NCI-H82 treated with DMSO at 0.1 percent for 48 hours (cell line): ENCODE measurements at regions not wholly inside any gene's neighbourhood (a gene's known extent, or its start where the extent isn't known, plus 50 kb on each side); places are given as distances from the start of the nearest gene placed in this dataset.

Source experiments
- DNase-seq: peaks from one replicate; lab custom pipeline; 2025; ENCODE audit not compliant: unreplicated experiment; lab: John Stamatoyannopoulos, UW

DNA sequence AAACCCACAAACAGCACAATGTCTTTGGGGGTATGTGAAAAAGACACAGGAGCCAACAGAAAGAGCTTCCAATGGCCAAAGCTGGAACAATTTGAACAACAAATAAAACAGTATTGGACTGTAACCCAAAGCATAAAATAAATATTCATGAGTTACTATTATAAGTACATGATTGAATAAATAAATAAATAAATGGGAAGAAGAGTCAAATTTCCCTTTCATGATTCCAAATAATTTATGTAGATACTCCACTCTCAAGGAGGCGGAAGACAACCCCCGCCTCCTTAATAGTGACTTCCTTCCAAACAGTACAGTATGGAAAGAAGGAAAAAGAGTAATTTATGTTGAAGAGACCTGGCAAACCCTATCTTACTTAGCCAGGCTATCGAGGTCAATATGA, 124.4 kb upstream of the P2RY1 start:
- no peak for DNase-seq

DNA sequence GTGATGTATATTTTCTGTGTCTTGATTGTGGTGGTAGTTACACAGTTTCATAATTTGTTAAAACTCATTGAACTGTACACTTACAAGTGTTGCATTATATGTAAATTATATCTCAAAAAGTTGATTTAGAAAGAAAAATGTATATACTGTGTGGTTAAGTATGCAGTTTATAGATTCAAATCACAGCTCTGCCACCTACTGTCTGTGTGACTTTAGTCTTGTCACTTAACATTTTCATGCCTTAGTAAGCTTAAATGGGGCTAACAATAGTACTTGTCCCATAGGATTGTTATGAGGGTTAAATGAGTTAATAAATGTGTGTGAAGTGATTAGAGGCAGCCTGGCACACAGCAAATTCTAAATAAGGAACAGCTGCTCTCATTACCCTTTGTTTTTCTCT, 120.9 kb upstream of the P2RY1 start:
- DNase-seq = no peak

DNA sequence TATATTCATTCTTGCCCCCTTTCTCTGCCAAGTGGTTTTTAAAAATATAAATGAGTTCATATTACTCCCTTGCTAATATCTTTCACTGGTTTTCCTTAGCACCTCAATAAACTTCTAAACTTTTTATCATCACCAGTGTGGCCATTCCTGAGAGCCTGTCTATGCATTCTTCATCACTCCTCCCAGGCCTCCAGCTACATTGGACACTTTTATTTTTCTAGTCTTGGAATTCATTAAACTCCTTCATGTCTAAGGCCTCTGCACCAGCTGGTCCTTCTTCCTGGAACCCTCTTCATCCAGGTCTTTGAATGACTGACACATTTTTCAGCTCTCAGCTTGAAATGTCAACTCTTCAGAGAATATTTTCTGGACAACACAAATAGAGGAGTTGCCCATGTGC, 120.4 kb upstream of the P2RY1 start:
- no peak for DNase-seq

DNA sequence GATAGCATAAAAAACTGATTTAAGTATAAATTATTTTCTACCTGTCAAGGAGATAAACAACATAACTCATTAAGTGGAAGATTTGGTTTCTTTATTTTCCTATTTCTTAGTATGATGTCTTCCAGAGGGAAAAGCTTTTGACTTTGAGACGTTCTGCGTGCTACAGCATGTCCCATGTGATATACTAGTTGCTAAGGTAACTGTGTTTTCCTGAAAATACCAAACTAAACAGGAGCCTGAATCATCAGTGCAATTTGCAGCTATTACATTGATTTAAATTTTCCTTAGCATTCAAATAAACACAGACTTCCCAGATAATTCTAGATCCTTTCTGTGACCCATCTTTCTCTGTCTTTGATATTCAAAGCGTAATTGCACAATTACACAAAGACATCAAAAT, 117.7 kb upstream of the P2RY1 start:
- DNase-seq = no peak

DNA sequence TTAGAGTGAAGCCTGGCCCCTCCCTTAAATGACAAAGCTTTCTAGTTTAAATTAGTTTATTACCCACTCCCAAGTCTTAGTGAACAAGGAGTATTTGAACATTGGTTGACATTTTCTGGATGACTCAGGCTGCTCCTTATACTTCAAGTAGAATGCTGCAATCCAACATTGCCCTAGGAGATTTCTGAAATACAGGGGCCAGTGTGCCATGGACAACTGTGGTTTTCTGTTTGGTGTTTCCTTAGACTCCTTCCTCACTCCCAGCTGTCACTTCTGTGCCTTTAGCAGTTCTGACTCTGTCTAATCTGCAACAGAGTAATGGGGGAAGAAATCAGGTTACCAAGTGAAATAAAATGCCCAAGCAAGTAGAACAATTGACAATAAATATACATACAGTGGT, 116.1 kb upstream of the P2RY1 start:
- no peak for DNase-seq

DNA sequence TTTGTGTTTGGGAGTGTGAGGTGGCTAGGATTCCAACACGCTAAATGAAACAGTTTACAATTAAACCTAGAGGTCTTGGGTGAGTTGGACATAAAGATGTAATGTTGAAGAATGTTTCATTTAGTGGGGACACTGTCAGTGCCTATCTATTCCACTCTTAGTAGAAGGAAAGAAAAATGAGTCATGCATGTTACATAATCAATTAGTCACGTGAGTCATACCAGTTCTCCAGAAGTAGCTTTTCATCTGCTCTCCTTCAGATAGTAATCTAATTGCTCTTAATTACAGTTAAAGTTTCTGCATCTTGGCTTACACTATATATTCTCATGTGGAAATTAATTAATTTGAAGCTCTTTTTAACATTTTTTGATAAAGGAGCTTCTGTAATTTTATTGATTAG, 115.7 kb upstream of the P2RY1 start:
- DNase-seq = no peak

DNA sequence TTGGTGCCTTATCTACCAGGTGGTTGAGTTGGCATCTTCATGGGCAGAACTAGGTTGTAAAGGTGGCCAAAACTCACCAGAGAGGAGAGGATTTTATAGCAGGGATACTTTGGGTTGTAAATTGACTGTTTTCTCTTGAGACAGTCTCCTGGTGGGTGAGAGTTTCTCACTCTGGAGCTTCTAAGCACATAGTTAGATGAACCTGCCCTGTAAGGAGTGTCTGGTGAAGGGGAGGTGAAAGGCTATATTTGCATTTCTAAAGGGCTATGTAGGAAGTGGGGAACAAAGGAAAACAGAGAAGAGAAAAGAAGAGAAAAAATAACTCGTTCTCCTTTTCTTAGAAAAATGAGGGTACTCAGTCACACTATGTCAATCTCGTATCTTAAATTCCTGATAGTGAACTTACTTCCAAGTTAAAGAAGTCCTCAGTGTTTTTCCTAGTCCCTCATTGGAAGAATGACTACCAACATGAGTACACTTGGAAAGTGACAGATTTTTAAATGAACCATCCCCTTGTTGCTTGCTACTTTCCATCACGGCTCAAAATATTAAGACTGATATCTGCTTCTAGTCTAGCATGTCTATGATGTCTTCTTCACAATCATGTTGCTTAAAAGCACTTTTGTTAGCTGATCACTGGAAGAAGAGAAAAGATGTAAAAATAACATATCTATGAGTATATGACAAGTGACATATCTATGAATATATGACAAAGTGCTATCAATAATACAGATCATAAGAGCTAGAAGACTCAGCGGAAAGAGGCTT, 113.8 kb upstream of the P2RY1 start:
- no peak for DNase-seq

DNA sequence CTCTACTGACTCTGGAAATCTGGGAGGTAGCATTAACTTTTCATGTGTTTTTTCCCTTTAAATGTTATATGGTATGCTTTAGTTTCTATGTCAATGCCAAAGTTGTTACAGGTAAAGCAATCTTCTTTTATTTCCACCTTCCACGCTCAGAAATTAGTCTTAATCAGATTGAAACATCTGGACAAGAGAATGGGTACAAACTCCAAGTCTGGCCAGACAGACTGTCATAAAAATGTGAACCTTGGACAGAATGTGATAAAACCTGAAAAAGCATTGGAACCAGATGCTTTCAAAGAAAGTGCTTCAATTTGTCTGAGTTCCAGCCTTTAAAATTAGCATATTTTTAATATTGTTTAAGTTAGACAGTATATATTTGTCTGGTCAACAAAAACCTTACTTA, 110.7 kb upstream of the P2RY1 start:
- DNase-seq = no peak

DNA sequence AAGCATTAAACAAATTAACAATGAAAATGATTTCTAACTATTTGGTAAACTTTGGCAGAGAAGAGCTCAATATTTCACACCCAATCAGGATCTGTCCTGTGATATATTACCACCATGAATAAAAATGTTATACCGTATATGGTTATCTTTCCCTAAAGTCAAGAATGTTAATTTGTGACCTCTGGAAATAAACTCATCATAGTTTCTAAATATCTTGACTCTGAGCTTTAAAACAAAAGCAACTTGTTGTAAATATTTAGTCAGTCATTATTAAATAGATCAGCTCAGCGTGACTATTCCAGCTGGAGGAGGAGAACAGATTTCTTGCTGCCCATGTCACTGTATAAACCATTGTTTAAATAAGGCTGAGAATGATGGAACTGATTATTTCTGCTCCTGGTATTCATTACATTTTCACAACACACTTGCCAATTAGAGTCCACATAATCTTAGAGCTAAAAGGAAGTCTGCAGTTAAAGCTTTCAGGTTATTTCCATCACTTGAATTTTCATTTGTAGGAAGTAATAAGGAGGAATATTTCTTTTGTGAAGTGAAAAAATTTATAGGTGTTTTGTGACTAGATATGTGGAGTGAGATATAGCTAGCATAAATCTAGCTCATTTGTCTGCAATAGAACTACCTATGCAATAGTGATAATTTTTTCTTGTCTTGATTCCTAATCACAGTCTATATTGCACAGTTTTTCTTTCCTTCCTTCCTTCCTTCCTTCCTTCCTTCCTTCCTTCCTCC, 106.5 kb upstream of the P2RY1 start:
- no peak for DNase-seq

DNA sequence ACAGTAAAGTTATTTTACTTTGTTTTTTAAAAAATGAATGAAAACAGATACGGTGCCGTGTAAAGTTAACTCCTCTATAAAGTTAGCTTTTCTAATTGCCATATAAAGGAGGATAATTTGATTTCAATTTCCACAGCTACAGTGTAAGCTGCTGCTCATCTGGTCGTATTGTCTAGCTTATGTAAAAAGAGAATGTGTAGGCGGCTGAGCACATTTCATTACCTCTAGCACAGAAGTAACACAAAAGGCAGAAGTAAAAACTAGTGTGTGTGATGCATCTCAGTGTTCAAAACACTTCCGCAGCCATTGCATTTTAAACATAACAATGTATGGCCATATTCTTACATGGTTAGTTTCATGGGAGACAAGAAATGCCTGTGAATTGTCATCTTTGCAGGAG, 105.0 kb upstream of the P2RY1 start:
- DNase-seq = no peak

DNA sequence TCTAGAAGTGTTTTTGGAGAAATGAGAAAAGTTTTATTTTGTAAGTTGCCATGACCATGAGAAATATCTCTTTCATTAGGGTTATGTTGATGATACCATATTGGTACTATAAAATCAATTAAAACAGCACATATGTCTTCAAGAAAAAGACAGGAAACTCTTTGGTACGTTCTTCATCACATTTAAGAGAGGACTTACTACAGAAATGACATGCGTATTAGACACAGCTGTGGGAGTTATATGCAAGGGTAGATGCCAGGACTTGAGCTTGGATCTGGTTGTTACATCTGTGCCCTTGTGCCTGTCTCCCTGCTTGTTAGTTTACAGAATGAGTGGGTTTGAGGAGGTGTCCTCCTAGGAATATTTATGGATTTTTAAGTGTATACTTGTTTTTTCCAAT, 103.4 kb upstream of the P2RY1 start:
- DNase-seq = no peak

DNA sequence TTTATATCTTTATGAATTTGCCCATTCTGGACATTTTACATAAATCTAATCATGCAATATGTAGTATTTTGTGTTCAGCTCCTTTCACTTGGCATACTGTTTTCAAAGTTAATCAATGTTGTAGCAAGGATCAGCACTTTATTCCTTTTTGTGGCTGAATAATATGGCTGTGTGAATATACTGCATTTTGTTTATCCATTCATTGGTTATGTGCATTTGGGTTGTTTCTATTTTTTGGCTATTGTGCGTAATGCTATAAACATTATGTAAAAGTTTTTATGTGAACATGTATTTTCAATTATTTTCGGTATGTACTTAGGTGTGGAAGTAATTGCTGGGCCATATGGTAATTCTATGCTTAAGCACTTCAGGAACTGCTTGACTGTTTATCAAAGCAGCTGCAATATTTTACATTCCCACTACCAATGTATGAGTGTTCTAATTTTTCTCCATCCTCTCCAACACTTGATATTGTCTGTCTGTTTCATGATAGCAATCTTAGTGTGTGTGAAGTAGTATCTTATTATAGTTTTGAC, 101.3 kb upstream of the P2RY1 start:
- DNase-seq = no peak

DNA sequence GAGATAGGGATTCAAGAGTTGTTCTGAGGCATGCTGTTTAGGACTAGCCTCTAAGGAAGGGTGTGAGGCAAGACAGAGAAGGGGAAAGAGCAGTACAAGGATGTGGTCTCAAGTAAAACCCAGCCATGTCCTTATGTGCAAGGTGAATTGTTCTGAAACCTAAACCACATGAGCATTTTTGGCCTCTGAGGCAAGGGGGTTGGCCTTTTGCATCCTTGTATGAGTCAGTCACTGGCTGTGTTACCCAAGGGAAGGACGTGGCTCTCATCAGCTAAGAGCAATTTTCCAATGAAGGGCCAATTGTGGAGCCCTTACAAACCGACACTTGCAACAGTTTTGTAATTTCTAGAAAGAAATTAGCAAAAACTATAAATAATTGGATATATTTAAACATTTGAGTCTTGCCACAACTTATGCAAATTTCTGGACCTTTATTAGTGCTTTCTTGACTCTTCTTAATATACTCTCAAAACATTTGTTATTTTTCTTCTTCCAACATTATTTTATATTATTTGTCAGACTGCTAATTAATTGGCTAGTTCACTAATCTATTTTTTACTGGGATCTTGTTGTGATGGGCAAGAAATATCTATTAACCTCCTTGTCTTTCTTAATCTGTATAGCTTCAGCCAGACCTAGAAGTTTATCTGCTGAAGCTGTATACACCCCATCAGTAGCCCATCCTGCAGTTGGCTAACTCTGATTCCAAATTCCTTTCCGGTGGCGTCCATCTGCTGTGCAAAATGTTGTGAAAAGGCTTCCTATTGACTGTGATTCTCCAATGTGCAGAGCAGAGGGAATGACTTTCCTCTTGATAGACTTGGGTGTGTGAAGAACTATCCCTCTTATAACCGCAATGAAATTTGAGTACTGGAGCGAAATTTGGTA, 97.7 kb upstream of the P2RY1 start:
- no peak for DNase-seq

DNA sequence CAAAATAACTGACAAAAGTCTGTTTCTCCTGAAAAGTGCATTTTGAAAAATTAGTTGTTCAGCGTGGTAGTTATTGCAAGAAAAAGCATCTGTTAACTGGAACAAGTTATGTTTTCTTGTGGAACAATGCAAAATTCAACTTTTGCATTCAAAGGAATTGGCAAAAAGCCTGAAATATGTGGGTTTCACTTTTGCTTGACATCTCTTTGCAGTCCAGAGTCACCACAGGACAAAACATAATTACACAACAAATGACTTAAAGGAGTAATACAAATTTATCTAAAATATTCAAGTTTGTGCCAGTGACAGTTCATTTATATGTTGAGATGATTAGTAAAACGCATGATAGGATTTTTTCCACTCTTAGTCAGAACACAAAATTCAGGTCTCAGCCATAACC, 96.3 kb upstream of the P2RY1 start:
- DNase-seq = no peak

DNA sequence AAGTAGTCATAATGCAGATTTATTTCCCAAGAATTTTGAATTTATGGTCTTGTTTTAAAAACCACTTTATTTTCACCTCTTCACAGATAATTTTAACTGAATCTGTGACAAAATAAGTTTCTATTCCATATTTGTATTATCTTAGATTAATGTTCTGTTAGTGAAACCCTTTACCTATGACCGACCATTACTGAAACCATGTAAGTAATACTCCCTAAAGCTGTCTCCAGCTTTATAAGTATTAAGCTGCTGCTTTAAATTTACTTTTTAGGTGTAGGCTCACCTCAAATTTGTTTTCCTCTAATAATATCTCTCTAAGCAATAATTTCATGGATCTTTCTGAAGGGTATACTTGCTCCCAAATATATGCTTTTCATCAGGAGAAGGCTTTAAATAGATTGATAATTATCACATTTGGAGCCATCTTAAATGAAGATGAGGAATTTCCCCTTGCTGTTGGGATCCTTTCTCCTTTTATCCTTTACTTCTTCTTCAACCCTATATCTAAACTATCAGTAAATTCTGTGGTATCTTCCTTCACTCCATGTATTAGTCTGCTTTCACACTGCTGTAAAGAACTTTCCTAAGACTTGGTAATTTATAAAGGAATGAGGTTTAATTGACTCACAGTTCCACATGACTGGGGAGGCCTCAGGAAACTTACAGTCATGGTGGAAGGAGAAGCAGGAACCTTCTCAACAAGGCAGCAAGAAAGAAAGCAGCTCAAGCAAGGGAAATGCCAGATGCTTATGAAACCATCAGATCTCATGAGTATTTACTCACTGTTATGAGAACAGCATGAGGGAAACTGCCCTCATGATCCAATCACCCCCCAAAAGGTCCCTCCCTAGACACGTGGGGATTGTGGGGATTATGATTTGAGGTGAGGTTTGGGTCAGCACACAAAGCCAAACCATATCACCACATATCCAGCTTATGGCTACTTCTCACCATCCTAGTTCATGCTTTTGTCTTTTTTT, 92.3 kb upstream of the P2RY1 start:
- DNase-seq = no peak

DNA sequence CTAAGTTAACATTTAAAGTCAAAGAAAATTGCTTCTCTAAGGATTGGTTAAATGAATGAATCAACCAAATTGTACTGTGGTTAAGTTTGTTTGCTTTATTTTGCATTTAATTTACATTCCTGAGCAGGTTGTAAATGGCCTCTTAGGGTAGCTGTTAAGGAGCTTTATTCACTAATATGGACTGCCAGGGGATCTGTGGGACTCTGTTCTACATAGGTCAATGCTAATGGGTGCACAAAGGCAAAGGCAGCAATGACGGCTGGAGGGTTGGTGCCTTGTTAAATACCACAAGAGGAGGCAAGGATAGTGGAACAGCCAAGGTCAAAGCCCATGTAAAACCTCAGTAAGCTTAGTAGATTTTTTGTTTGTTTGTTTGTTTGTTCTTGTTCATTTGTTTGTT, 89.3 kb upstream of the P2RY1 start:
- DNase-seq = no peak

DNA sequence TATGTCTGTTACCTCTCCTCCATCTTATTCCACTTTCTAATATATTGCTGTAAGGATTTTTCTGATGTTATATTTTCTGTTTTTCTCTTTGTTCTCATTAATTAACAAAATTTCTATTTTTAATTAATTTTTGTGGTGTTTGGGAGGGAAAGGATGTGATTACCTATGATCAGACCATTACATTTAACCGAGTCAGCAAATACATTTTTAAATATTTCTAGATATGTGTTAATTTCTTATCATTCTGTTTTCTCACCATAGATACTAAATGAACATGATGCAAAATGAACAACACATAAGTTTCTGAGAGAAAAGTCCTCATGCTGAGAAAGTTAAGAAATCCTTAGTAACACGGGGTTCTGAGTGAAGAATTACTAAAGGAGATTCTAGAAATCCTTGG, 80.6 kb upstream of the P2RY1 start:
- DNase-seq = no peak

DNA sequence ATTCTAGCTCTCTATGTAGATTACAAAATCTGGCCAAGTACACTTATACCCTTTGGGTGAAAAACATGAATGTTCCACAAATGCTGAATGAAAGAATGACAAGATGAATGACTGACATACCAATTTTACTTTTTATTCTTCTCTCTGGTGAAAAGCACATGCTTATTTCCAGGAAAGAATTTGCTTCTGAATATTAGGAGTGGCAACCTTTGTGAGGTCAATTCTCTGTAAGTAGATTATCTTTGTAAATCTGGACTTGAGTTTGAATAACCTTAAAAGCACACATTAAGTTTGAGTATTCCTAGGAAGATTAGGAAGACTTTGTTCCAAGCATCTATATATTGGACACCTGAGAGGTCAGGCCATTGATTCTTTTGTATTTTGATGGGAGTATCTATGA, 78.1 kb upstream of the P2RY1 start:
- no peak for DNase-seq

DNA sequence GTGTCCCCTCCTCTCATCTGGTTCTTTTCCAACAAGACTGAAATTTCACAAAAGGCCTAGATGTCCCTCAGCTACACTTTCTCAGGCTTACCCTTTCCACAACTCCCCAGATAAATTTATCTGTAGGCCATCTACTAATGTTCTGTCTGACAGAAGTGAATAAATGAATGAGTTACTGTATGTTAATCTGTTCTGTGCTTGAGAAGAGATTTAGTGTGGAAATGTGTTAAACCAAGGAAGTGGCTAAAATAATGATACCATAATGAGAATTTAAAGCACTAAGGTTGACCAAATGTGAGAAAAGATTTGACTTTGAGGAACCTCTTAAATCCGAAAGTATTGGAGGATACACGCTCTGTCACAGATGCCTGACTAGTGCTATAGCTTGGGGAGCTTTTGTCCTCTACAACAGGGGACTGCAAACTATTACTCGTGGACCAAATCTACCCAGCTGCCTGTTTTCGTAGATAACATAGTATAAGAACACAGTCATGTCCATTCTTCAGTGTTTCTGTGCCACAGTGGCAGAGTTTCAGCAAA, 74.8 kb upstream of the P2RY1 start:
- no peak for DNase-seq

DNA sequence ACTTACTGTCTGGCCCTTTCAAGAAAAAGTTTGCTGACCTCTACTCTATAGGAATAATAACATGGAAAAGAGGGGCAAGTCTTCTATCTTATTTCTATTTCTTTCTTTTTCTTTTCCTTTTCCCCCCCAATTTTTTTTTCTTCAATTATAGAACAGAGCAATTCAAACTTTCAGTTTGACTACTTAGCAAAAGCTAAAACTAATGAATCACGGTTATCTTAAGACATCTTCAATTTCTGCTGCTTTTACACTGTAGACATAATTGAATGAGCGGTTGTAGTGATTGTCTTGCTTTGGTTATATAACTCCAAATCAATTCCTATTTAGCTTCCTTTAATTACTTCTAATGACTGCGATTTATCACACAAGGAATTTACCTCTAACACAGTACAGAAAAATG, 74.3 kb upstream of the P2RY1 start:
- no peak for DNase-seq
